CD4-positive, alpha-beta T cell treated with Interleukin-4 for 1 hour (primary cell): ENCODE measurements at regions not wholly inside any gene's neighbourhood (a gene's known extent, or its start where the extent isn't known, plus 50 kb on each side); places are given as distances from the start of the nearest gene placed in this dataset.

Experiments
- DNase-seq, 2 donors: peaks; one replicate each; pipeline ENCODE4 v3.0.0-alpha.2; 2020 to 2022

GRCh38 chr21:38556390-38556789 lies 58.1 kb upstream of the ERG start:
- DNase-seq, result no peak

- DNase-seq, result no peak
Observed at GRCh38 chr21:38561205-38561604, 62.9 kb upstream of the ERG start.

- no peak for DNase-seq
Observed at GRCh38 chr21:38561613-38562581, 63.6 kb upstream of the ERG start.

GRCh38 chr21:38567335-38567969 lies 69.2 kb upstream of the ERG start:
- no peak for DNase-seq

- DNase-seq, result no peak
Observed at GRCh38 chr21:38567970-38568360, 69.7 kb upstream of the ERG start.

- no peak for DNase-seq
Observed at GRCh38 chr21:38569733-38570132, 71.5 kb upstream of the ERG start.

GRCh38 chr21:38570596-38570995 lies 72.3 kb upstream of the ERG start:
- DNase-seq, result no peak

- no peak for DNase-seq
Observed at GRCh38 chr21:38574895-38575575, 76.8 kb upstream of the ERG start.

GRCh38 chr21:38577887-38578286 lies 79.6 kb upstream of the ERG start:
- DNase-seq, result no peak

GRCh38 chr21:38590449-38591217 lies 92.4 kb upstream of the ERG start:
- no peak for DNase-seq

- no peak for DNase-seq
Observed at GRCh38 chr21:38591218-38591537, 92.9 kb upstream of the ERG start.

GRCh38 chr21:38596264-38597042 lies 98.2 kb upstream of the ERG start:
- no peak for DNase-seq

- DNase-seq, result no peak
Observed at GRCh38 chr21:38597421-38597820, 99.1 kb upstream of the ERG start.

GRCh38 chr21:38598413-38598812 lies 100.1 kb upstream of the ERG start:
- DNase-seq, result no peak

GRCh38 chr21:38599381-38599975 lies 101.2 kb upstream of the ERG start:
- no peak for DNase-seq

- no peak for DNase-seq
Observed at GRCh38 chr21:38600106-38600505, 101.8 kb upstream of the ERG start.

- DNase-seq, result no peak
Observed at GRCh38 chr21:38605236-38605635, 107.0 kb upstream of the ERG start.

- no peak for DNase-seq
Observed at GRCh38 chr21:38609580-38609979, 111.3 kb upstream of the ERG start.

- DNase-seq, result no peak
Observed at GRCh38 chr21:38610623-38611251, 112.5 kb upstream of the ERG start.

GRCh38 chr21:38611277-38611676 lies 113.0 kb upstream of the ERG start:
- DNase-seq, result no peak

GRCh38 chr21:38613686-38614085 lies 115.4 kb upstream of the ERG start:
- no peak for DNase-seq
